ENCODE measurements at regions not wholly inside any gene's neighbourhood (a gene's known extent, or its start where the extent isn't known, plus 50 kb on each side); places are given as distances from the start of the nearest gene placed in this dataset.

GRCh38 chr12:16870845-16871244 lies 264.9 kb upstream of the LMO3 start:
- Mint-ChIP-seq H3K9me3 (peaks cover 3% of the 10 kb centered on the region), H3K36me3 (no peaks in the 10 kb centered on the region), H3K27ac (no peak overlapping the region), H3K4me3 (no peak overlapping the region), H3K4me1 (no peaks in the 10 kb centered on the region), H3K27me3 (ENCODE audit: low read depth) (no peaks in the 10 kb centered on the region)
- DNase-seq (ENCODE audit: low spot score in 2 of 2, unreplicated experiment in 2 of 2): no peak
- TF ChIP-seq CTCF (IDR thresholded peaks at IDR 0.05; ENCODE audit: unreplicated experiment): no peak

GRCh38 chr12:16863742-16864141 lies 257.8 kb upstream of the LMO3 start:
- H3K36me3 Mint-ChIP-seq: no peaks in the 10 kb centered on the region
- TF ChIP-seq CTCF (IDR thresholded peaks at IDR 0.05; ENCODE audit: unreplicated experiment): no peak
- H3K4me1 Mint-ChIP-seq: no peaks in the 10 kb centered on the region
- H3K27ac Mint-ChIP-seq: no peak overlapping the region
- peaks cover 17% of the 10 kb centered on the region for H3K27me3 Mint-ChIP-seq (ENCODE audit: low read depth)
- H3K9me3 Mint-ChIP-seq: no peaks in the 10 kb centered on the region
- DNase-seq (ENCODE audit: low spot score in 2 of 2, unreplicated experiment in 2 of 2): no peak
- no peak overlapping the region for H3K4me3 Mint-ChIP-seq

GRCh38 chr12:16857456-16857923 lies 251.5 kb upstream of the LMO3 start:
- Mint-ChIP-seq H3K4me3 (no peak overlapping the region), H3K36me3 (no peaks in the 10 kb centered on the region), H3K4me1 (no peaks in the 10 kb centered on the region), H3K27ac (no peak overlapping the region), H3K9me3 (no peaks in the 10 kb centered on the region), H3K27me3 (ENCODE audit: low read depth) (peaks cover 9% of the 10 kb centered on the region)
- no peak for TF ChIP-seq CTCF (IDR thresholded peaks at IDR 0.05; ENCODE audit: unreplicated experiment)
- DNase-seq (ENCODE audit: low spot score in 2 of 2, unreplicated experiment in 2 of 2): no peak

GRCh38 chr12:16854465-16854864 lies 248.5 kb upstream of the LMO3 start:
- Mint-ChIP-seq H3K4me3 (no peak overlapping the region), H3K4me1 (no peaks in the 10 kb centered on the region), H3K27ac (no peak overlapping the region), H3K36me3 (no peaks in the 10 kb centered on the region), H3K27me3 (ENCODE audit: low read depth) (peaks cover 7% of the 10 kb centered on the region), H3K9me3 (no peaks in the 10 kb centered on the region)
- no peak for TF ChIP-seq CTCF (IDR thresholded peaks at IDR 0.05; ENCODE audit: unreplicated experiment)
- DNase-seq (ENCODE audit: low spot score in 2 of 2, unreplicated experiment in 2 of 2): no peak

GRCh38 chr12:16849473-16849872 lies 243.5 kb upstream of the LMO3 start:
- Mint-ChIP-seq H3K27me3 (ENCODE audit: low read depth) (peaks cover 4% of the 10 kb centered on the region), H3K36me3 (no peaks in the 10 kb centered on the region), H3K27ac (no peak overlapping the region), H3K4me3 (no peak overlapping the region), H3K9me3 (peaks cover 4% of the 10 kb centered on the region), H3K4me1 (no peaks in the 10 kb centered on the region)
- no peak for TF ChIP-seq CTCF (IDR thresholded peaks at IDR 0.05; ENCODE audit: unreplicated experiment)
- DNase-seq (ENCODE audit: low spot score in 2 of 2, unreplicated experiment in 2 of 2): no peak

GRCh38 chr12:16844875-16845274 lies 238.9 kb upstream of the LMO3 start:
- DNase-seq (ENCODE audit: low spot score in 2 of 2, unreplicated experiment in 2 of 2): no peak
- Mint-ChIP-seq H3K4me1 (no peaks in the 10 kb centered on the region), H3K36me3 (no peaks in the 10 kb centered on the region), H3K9me3 (peaks cover 4% of the 10 kb centered on the region), H3K27ac (no peak overlapping the region), H3K4me3 (no peak overlapping the region), H3K27me3 (ENCODE audit: low read depth) (peaks cover 4% of the 10 kb centered on the region)
- no peak for TF ChIP-seq CTCF (IDR thresholded peaks at IDR 0.05; ENCODE audit: unreplicated experiment)

Measured in mesothelial cell of epicardium (in vitro differentiated cells).